Lung (tissue), 11 donors: ENCODE measurements at regions not wholly inside any gene's neighbourhood (a gene's known extent, or its start where the extent isn't known, plus 50 kb on each side); places are given as distances from the start of the nearest gene placed in this dataset.

ENCODE experiments used
- ATAC-seq: fragments of 200-7000 bp; cut with Tn5 transposase; one replicate; pipeline ENCODE4 v1.9.1; 2020; ENCODE audit warnings: moderate number of reproducible peaks; ENCODE audit not compliant: insufficient read depth, low FRiP score
- DNase-seq, 3 donors: peaks; one replicate each; pipeline ENCODE4 v3.0.0-alpha.2; 2013 to 2017
- H3K27ac ChIP-seq, 2 donors: one replicate each; pipeline ENCODE4 v1.5.1; 2013; ENCODE audit warnings: mild to moderate bottlenecking in 2 of 2, moderate library complexity in 2 of 2, control low read depth in 1 of 2, inconsistent platforms in 1 of 2, low read depth in 1 of 2, low read length in 1 of 2
- H3K27me3 ChIP-seq, 3 donors: one replicate each; pipeline ENCODE4 v1.5.1; 2013; ENCODE audit warnings: low read length in 2 of 3; ENCODE audit not compliant: control insufficient read depth in 3 of 3, insufficient read depth in 3 of 3
- H3K36me3 ChIP-seq, 4 donors: one replicate each; pipeline ENCODE4 v1.5.1; 2013; ENCODE audit warnings: low read length in 4 of 4, mild to moderate bottlenecking in 1 of 4, moderate library complexity in 1 of 4; ENCODE audit not compliant: control insufficient read depth in 4 of 4, insufficient read depth in 4 of 4
- H3K4me1 ChIP-seq, 5 donors: one replicate each; pipeline ENCODE4 v1.5.1; 2013; ENCODE audit warnings: low read length in 5 of 5, mild to moderate bottlenecking in 2 of 5, moderate library complexity in 1 of 5; ENCODE audit not compliant: control insufficient read depth in 5 of 5, insufficient read depth in 5 of 5
- H3K4me3 ChIP-seq: one replicate; pipeline ENCODE4 v1.5.1; 2013; ENCODE audit warnings: mild to moderate bottlenecking, control low read depth, moderate library complexity
- H3K9ac ChIP-seq, 2 donors: one replicate each; pipeline ENCODE4 v1.5.1; 2013; ENCODE audit warnings: low read length in 2 of 2, control low read depth in 1 of 2; ENCODE audit not compliant: insufficient read depth in 1 of 2
- H3K9me3 ChIP-seq, 4 donors: one replicate each; pipeline ENCODE4 v1.5.1; 2013; ENCODE audit warnings: low read length in 3 of 4, mild to moderate bottlenecking in 1 of 4, moderate library complexity in 1 of 4; ENCODE audit not compliant: control insufficient read depth in 4 of 4, insufficient read depth in 3 of 4
- WGBS, 2 donors: extraction: QIAGEN DNeasy Blood & Tissue Kit; methylation state at CpG; one replicate each; pipeline ENCODE4 v1.1.7; 2013; 5-methylcytosine and 5-hydroxymethylcytosine counted together
- TF ChIP-seq, protein P1 (sequence below): IDR thresholded peaks from 2 replicates; pipeline ENCODE4 v1.5.1; 2012; ENCODE audit warnings: mild to moderate bottlenecking; ENCODE audit errors: control extremely low read depth, extremely low read depth
- donor health status: control.
- donor health status: control.
- donor health status: Bipolar disorder and iron deficiency.
- donor health status: healthy.
- donor health status: DM: yes; HTN: yes; CAD: no.

- ATAC-seq (no peak), DNase-seq (no peak)
- no peaks in the 10 kb centered on the region for H3K36me3 ChIP-seq
- no peak overlapping the region for H3K4me3 ChIP-seq
- no peak overlapping the region for H3K27ac ChIP-seq
- H3K9ac ChIP-seq, result no peak overlapping the region
- no peaks in the 10 kb centered on the region for H3K4me1 ChIP-seq
- H3K9me3 ChIP-seq, result no peaks in the 10 kb centered on the region
- TF ChIP-seq, protein P1, sequence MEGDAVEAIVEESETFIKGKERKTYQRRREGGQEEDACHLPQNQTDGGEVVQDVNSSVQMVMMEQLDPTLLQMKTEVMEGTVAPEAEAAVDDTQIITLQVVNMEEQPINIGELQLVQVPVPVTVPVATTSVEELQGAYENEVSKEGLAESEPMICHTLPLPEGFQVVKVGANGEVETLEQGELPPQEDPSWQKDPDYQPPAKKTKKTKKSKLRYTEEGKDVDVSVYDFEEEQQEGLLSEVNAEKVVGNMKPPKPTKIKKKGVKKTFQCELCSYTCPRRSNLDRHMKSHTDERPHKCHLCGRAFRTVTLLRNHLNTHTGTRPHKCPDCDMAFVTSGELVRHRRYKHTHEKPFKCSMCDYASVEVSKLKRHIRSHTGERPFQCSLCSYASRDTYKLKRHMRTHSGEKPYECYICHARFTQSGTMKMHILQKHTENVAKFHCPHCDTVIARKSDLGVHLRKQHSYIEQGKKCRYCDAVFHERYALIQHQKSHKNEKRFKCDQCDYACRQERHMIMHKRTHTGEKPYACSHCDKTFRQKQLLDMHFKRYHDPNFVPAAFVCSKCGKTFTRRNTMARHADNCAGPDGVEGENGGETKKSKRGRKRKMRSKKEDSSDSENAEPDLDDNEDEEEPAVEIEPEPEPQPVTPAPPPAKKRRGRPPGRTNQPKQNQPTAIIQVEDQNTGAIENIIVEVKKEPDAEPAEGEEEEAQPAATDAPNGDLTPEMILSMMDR, result no peak
- H3K27me3 ChIP-seq, result no peaks in the 10 kb centered on the region
- 67 to 80% methylated on average over 4 of the region's 4 CpGs for WGBS, 2 donors
Observed at GRCh38 chr18:72225958-72226357, 318.2 kb downstream of the CBLN2 start.

- TF ChIP-seq, protein P1, result no peak
- Histone ChIP-seq H3K4me1 (peaks cover 0 to 3% (median 0%) of the 10 kb centered on the region in 5 donors), H3K9ac (no peak overlapping the region), H3K9me3 (no peaks in the 10 kb centered on the region), H3K36me3 (no peaks in the 10 kb centered on the region), H3K27me3 (no peaks in the 10 kb centered on the region), H3K4me3 (no peak overlapping the region), H3K27ac (no peak overlapping the region)
- DNase-seq (no peak), ATAC-seq (no peak)
- WGBS, 2 donors, result 42 to 58% methylated on average over 1 of the region's 1 CpG
Observed at GRCh38 chr18:72223733-72224132, 320.4 kb downstream of the CBLN2 start.

- Histone ChIP-seq H3K4me3 (no peak overlapping the region), H3K4me1 (no peaks in the 10 kb centered on the region), H3K9me3 (no peaks in the 10 kb centered on the region), H3K9ac (no peak overlapping the region), H3K36me3 (no peaks in the 10 kb centered on the region), H3K27me3 (no peaks in the 10 kb centered on the region), H3K27ac (no peak overlapping the region)
- 88 to 90% methylated on average over 53 to 60 of the region's 60 CpGs for WGBS, 2 donors
- TF ChIP-seq, protein P1, result no peak
- DNase-seq (no peak), ATAC-seq (no peak)
Observed at GRCh38 chr18:72208920-72209676, 335.0 kb downstream of the CBLN2 start.

- H3K9ac ChIP-seq, result no peak overlapping the region
Observed at GRCh38 chr18:72207280-72207679, 336.9 kb downstream of the CBLN2 start.

More at GRCh38 chr18:72207280-72207679, 336.9 kb downstream of the CBLN2 start:
- H3K9me3 ChIP-seq, result no peaks in the 10 kb centered on the region
- H3K4me3 ChIP-seq, result no peak overlapping the region
- no peaks in the 10 kb centered on the region for H3K27me3 ChIP-seq
- WGBS, 2 donors, result 90 to 91% methylated on average over 6 of the region's 6 CpGs
- no peak for DNase-seq
- H3K36me3 ChIP-seq, result no peaks in the 10 kb centered on the region
- no peak for ATAC-seq
- no peak overlapping the region for H3K27ac ChIP-seq
- no peaks in the 10 kb centered on the region for H3K4me1 ChIP-seq
- TF ChIP-seq, protein P1, result no peak
